CD4-positive, CD25-positive, alpha-beta regulatory T cell (primary cell): ENCODE measurements at regions not wholly inside any gene's neighbourhood (a gene's known extent, or its start where the extent isn't known, plus 50 kb on each side); places are given as distances from the start of the nearest gene placed in this dataset.

Source experiments
- ATAC-seq, 2 donors: fragments of 150-1000 bp; cut with Tn5 transposase; one replicate each; pipeline ENCODE4 v1.10.0; 2021; ENCODE audit warnings: low read depth in 2 of 2, moderate number of reproducible peaks in 2 of 2, moderate library complexity in 1 of 2
- DNase-seq, 3 donors: peaks; one replicate each; pipeline versions ENCODE4 v3.0.0 to v3.0.0-alpha.2; 2012 to 2022; ENCODE audit warnings: mixed read lengths in 1 of 3
- H3K27ac ChIP-seq: one replicate; pipeline ENCODE4 v1.7.0; 2013; ENCODE audit warnings: mild to moderate bottlenecking, low read length; ENCODE audit not compliant: insufficient read depth, poor library complexity, severe bottlenecking
- H3K27me3 ChIP-seq: one replicate; pipeline ENCODE4 v1.7.0; 2013; ENCODE audit warnings: low read length; ENCODE audit not compliant: control insufficient read depth, insufficient read depth
- H3K36me3 ChIP-seq: one replicate; pipeline ENCODE4 v1.7.0; 2013; ENCODE audit warnings: mild to moderate bottlenecking, low read length, moderate library complexity; ENCODE audit not compliant: control insufficient read depth, insufficient read depth
- H3K4me1 ChIP-seq: 2 replicates; pipeline ENCODE4 v1.7.0; 2013; ENCODE audit warnings: mild to moderate bottlenecking, low read length; ENCODE audit not compliant: insufficient read depth, control insufficient read depth, poor library complexity, severe bottlenecking
- H3K4me3 ChIP-seq: one replicate; pipeline ENCODE4 v1.7.0; 2013; ENCODE audit warnings: low read depth, mild to moderate bottlenecking, low read length, moderate library complexity
- H3K9me3 ChIP-seq, 2 experiments: 1 replicate in 1 of 2; 2 replicates in 1 of 2; pipeline ENCODE4 v1.7.0; 2013; ENCODE audit warnings: low read length in 2 of 2, mild to moderate bottlenecking in 1 of 2, moderate library complexity in 1 of 2; ENCODE audit not compliant: control insufficient read depth in 2 of 2
- H3K27ac Mint-ChIP-seq, 3 donors: one replicate each; pipeline ENCODE4 v1.8.0; 2020 to 2022; ENCODE audit warnings: mild to moderate bottlenecking in 3 of 3, mixed read lengths in 3 of 3, moderate library complexity in 2 of 3
- H3K27me3 Mint-ChIP-seq: one replicate; pipeline ENCODE4 v1.8.0; 2022; ENCODE audit warnings: mild to moderate bottlenecking, mixed read lengths
- H3K36me3 Mint-ChIP-seq: one replicate; pipeline ENCODE4 v1.8.0; 2020; ENCODE audit warnings: mixed read lengths
- H3K4me1 Mint-ChIP-seq, 4 donors: one replicate each; pipeline ENCODE4 v1.8.0; 2020 to 2022; ENCODE audit warnings: mixed read lengths in 4 of 4, mild to moderate bottlenecking in 1 of 4
- H3K4me3 Mint-ChIP-seq, 4 donors: one replicate each; pipeline ENCODE4 v1.8.0; 2020 to 2022; ENCODE audit warnings: mild to moderate bottlenecking in 4 of 4, mixed read lengths in 4 of 4, moderate library complexity in 3 of 4
- H3K9me3 Mint-ChIP-seq, 7 donors: one replicate each; pipeline ENCODE4 v1.8.0; 2020 to 2022; ENCODE audit warnings: mixed read lengths in 7 of 7, mild to moderate bottlenecking in 3 of 7, moderate library complexity in 2 of 7

DNA sequence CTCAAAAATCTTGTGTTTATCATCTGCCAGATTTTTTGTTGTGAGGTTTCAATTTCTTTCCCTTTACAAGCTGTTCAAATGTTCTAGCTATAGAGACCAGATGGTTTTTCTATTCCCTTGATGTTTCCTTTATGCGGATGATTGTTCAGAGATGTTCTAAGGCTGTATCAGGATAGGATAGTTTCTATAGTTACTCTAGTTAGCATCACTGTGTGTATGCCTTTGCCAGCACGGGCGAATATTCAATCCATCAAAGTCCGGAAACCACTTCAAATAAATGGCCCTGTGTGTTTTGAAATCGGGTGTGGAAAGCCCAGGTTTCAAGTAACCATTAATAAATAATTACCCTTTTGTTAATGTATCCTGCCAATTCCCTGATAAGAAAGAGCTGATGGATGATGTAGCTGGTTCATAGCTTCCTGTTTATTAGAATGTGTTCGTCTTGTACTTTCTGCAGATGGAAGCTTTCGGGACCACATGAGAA, 149.8 kb upstream of the PRKCQ start:
- Mint-ChIP-seq H3K36me3 (no peaks in the 10 kb centered on the region), H3K27ac (no peak overlapping the region), H3K4me1 (no peaks in the 10 kb centered on the region), H3K27me3 (peaks cover 52% of the 10 kb centered on the region), H3K9me3 (peaks cover 0 to 2% (median 0%) of the 10 kb centered on the region in 7 donors), H3K4me3 (no peak overlapping the region)
- Histone ChIP-seq H3K36me3 (no peaks in the 10 kb centered on the region), H3K4me1 (no peaks in the 10 kb centered on the region), H3K9me3 (no peaks in the 10 kb centered on the region), H3K4me3 (no peak overlapping the region), H3K27ac (no peak overlapping the region), H3K27me3 (peaks cover 16% of the 10 kb centered on the region)
- DNase-seq (no peak), ATAC-seq (no peak)

GRCh38 chr10:6729071-6729774, 149.1 kb upstream of the PRKCQ start:
- no peaks in the 10 kb centered on the region for H3K9me3 ChIP-seq
- no peaks in the 10 kb centered on the region for H3K36me3 Mint-ChIP-seq
- H3K27ac Mint-ChIP-seq = no peak overlapping the region
- no peak overlapping the region for H3K4me3 ChIP-seq
- H3K36me3 ChIP-seq = no peaks in the 10 kb centered on the region
- DNase-seq = no peak
- peaks cover 0 to 2% (median 0%) of the 10 kb centered on the region in 7 donors for H3K9me3 Mint-ChIP-seq
- no peak overlapping the region for H3K27ac ChIP-seq
- no peaks in the 10 kb centered on the region for H3K4me1 ChIP-seq
- ATAC-seq = no peak
- H3K27me3 Mint-ChIP-seq = peaks cover 57% of the 10 kb centered on the region
- H3K4me1 Mint-ChIP-seq = no peaks in the 10 kb centered on the region
- peaks cover 16% of the 10 kb centered on the region for H3K27me3 ChIP-seq
- H3K4me3 Mint-ChIP-seq = no peak overlapping the region

GRCh38 chr10:6726924-6727323, 146.8 kb upstream of the PRKCQ start:
- no peak overlapping the region for H3K27ac Mint-ChIP-seq
- no peak overlapping the region for H3K4me3 Mint-ChIP-seq
- H3K4me1 Mint-ChIP-seq = no peaks in the 10 kb centered on the region
- peaks cover 18% of the 10 kb centered on the region for H3K27me3 ChIP-seq
- H3K36me3 Mint-ChIP-seq = no peaks in the 10 kb centered on the region
- H3K36me3 ChIP-seq = no peaks in the 10 kb centered on the region
- H3K9me3 ChIP-seq = no peaks in the 10 kb centered on the region
- H3K9me3 Mint-ChIP-seq = peaks cover 0 to 5% (median 0%) of the 10 kb centered on the region in 7 donors
- DNase-seq (no peak), ATAC-seq (no peak)
- H3K4me3 ChIP-seq = no peak overlapping the region
- H3K27ac ChIP-seq = no peak overlapping the region
- peaks cover 53% of the 10 kb centered on the region for H3K27me3 Mint-ChIP-seq
- H3K4me1 ChIP-seq = no peaks in the 10 kb centered on the region

GRCh38 chr10:6722616-6723004, 142.5 kb upstream of the PRKCQ start:
- Histone ChIP-seq H3K36me3 (no peaks in the 10 kb centered on the region), H3K4me1 (no peaks in the 10 kb centered on the region), H3K27ac (no peak overlapping the region), H3K27me3 (peaks cover 21% of the 10 kb centered on the region), H3K4me3 (no peak overlapping the region), H3K9me3 (no peaks in the 10 kb centered on the region)
- no peaks in the 10 kb centered on the region for H3K36me3 Mint-ChIP-seq
- peaks cover 0 to 4% (median 0%) of the 10 kb centered on the region in 7 donors for H3K9me3 Mint-ChIP-seq
- peaks cover 0 to 2% (median 0%) of the 10 kb centered on the region in 4 donors for H3K4me1 Mint-ChIP-seq
- H3K4me3 Mint-ChIP-seq = no peak overlapping the region
- H3K27me3 Mint-ChIP-seq = peaks cover 54% of the 10 kb centered on the region
- ATAC-seq (no peak), DNase-seq (no peak)
- H3K27ac Mint-ChIP-seq = no peak overlapping the region

DNA sequence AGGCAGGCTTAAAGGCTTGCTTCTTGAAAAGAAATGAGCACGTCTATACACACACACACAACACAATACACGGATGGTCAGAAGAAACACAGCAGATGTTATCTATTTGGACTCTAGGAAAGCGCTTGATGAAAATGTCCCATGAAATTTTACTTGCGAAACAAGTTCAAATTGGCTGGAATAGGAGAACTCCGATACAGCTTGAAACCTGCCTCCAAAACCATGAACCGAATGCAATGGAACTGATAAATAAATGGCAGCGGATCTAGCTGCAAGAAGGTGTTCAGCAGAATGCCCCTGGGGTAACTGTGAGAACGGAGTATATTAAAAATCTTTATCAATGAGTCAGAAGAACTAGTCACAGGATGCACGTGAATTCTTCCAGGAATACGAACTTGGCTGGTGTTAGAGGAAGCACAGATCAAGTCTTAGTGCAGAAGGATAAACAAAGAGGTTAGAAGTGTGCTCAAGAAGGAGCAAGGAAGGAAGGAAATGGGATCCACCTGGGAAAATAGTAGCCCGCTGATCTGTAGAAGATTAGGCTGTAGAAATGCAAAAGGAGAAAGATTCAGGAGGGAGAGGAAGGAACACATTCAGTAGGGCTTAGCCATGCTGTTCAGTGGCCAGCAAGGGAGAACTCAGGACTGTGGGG, 142.0 kb upstream of the PRKCQ start:
- H3K4me3 ChIP-seq = no peak overlapping the region
- no peak overlapping the region for H3K4me3 Mint-ChIP-seq
- H3K27me3 ChIP-seq = peaks cover 18% of the 10 kb centered on the region

GRCh38 chr10:6721480-6721879, 141.4 kb upstream of the PRKCQ start:
- peaks cover 18% of the 10 kb centered on the region for H3K27me3 ChIP-seq
- no peaks in the 10 kb centered on the region for H3K9me3 ChIP-seq
- Mint-ChIP-seq H3K4me1 (peaks cover 0 to 2% (median 0%) of the 10 kb centered on the region in 4 donors), H3K4me3 (no peak overlapping the region), H3K27ac (no peak overlapping the region), H3K27me3 (peaks cover 53% of the 10 kb centered on the region), H3K9me3 (peaks cover 0 to 4% (median 0%) of the 10 kb centered on the region in 7 donors), H3K36me3 (no peaks in the 10 kb centered on the region)
- ATAC-seq = no peak
- no peak overlapping the region for H3K4me3 ChIP-seq
- H3K4me1 ChIP-seq = no peaks in the 10 kb centered on the region
- H3K27ac ChIP-seq = no peak overlapping the region
- H3K36me3 ChIP-seq = no peaks in the 10 kb centered on the region
- DNase-seq = no peak

More for the DNA sequence above, 142.0 kb upstream of the PRKCQ start:
- DNase-seq (no peak), ATAC-seq (no peak)
- peaks cover 0 to 2% (median 0%) of the 10 kb centered on the region in 4 donors for H3K4me1 Mint-ChIP-seq
- peaks cover 0 to 4% (median 0%) of the 10 kb centered on the region in 7 donors for H3K9me3 Mint-ChIP-seq
- Histone ChIP-seq H3K4me1 (no peaks in the 10 kb centered on the region), H3K9me3 (no peaks in the 10 kb centered on the region), H3K36me3 (no peaks in the 10 kb centered on the region), H3K27ac (no peak overlapping the region)
- no peak overlapping the region for H3K27ac Mint-ChIP-seq
- no peaks in the 10 kb centered on the region for H3K36me3 Mint-ChIP-seq
- peaks cover 54% of the 10 kb centered on the region for H3K27me3 Mint-ChIP-seq

- H3K4me3 Mint-ChIP-seq = no peak overlapping the region
- peaks cover 52% of the 10 kb centered on the region for H3K27me3 Mint-ChIP-seq
- H3K36me3 Mint-ChIP-seq = no peaks in the 10 kb centered on the region
- Histone ChIP-seq H3K4me3 (no peak overlapping the region), H3K4me1 (no peaks in the 10 kb centered on the region), H3K9me3 (no peaks in the 10 kb centered on the region), H3K27ac (no peak overlapping the region), H3K36me3 (no peaks in the 10 kb centered on the region), H3K27me3 (peaks cover 18% of the 10 kb centered on the region)
- peaks cover 0 to 4% (median 0%) of the 10 kb centered on the region in 7 donors for H3K9me3 Mint-ChIP-seq
- no peak overlapping the region for H3K27ac Mint-ChIP-seq
- peaks cover 0 to 2% (median under 1%) of the 10 kb centered on the region in 4 donors for H3K4me1 Mint-ChIP-seq
- ATAC-seq (no peak), DNase-seq (no peak)
Measured at GRCh38 chr10:6719561-6719960, 139.5 kb upstream of the PRKCQ start.
